HepG2 (cell line): ENCODE measurements at regions not wholly inside any gene's neighbourhood (a gene's known extent, or its start where the extent isn't known, plus 50 kb on each side); places are given as distances from the start of the nearest gene placed in this dataset.

Source experiments
- RAD21 ChIP-seq: fragments of 450-650 bp; formaldehyde crosslinking; IDR thresholded peaks from 2 replicates; pipeline ENCODE4 v1.5.0; 2020; ENCODE audit warnings: mild to moderate bottlenecking
- SMC3 ChIP-seq: IDR thresholded peaks from 2 replicates; pipeline ENCODE4 v1.6.1; 2011; ENCODE audit warnings: low read length, improper control_type of control experiment

DNA sequence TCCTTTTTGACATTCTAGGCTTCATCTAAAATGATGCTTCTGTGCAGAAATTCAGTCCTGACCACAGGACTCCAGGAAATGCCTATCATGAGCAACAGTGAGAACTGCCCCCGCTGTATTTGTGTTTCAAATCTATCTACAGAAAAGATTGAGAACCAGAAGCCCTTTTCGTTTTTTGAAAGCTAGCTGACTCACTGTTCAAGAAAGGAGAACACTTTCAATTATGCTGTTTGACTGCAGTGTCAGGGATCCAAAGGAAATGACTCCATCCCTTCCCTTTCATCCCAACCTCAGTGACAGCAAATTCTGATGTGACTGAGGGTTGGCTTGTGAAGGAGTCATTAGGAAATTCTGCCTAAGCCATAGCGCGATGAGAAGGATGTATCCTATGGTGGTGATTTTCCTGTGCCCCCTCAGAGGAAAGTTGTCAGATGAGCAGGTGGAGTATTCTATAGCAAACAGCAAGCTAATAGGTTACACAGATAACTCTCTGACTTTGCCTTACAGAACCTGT lies 622.3 kb downstream of the TMEM114 start:
- TF ChIP-seq RAD21 (CRISPR knock-in tag) (no peak), SMC3 (no peak)
